Caki2 (cell line): ENCODE measurements at regions not wholly inside any gene's neighbourhood (a gene's known extent, or its start where the extent isn't known, plus 50 kb on each side); places are given as distances from the start of the nearest gene placed in this dataset.
"Not testable (repeated sequence)": the region's sequence is repeated elsewhere in the genome, so short reads cannot be mapped to it uniquely, and the experiment has no call there.

ENCODE experiments used
- DNase-seq: peaks from one replicate; pipeline ENCODE4 v3.0.0-alpha.2; 2015; ENCODE audit warnings: low read depth
- in situ Hi-C: cut with HindIII; loops from 2 replicates; pipeline ENCODE4 v1.10.0; 2016; ENCODE audit warnings: low sequenced_read_pairs, low pct_unique_long_range_greater_than_20kb, mixed read lengths

DNA sequence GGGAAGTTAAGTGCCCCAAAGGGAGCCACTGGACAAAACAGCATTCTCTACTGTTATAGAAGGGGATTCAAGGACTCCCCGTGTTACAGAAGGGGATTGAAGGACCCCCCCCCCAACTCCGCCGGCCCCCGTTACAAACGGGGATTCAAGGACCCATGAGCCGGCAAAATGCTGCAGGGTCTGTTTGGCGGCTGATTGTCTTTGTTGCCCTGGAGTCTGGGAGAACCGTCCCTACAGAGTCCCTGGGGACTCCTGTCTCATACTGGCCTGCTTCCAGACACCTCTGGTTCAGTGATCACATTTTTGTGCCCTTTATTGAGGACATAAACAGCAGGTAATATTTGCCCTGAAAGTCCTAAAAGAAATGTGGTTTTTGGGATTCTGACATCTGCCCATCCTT, 96.4 kb downstream of the SYF2 start:
- DNase-seq: no peak
- in situ Hi-C loops: no loop called here

DNA sequence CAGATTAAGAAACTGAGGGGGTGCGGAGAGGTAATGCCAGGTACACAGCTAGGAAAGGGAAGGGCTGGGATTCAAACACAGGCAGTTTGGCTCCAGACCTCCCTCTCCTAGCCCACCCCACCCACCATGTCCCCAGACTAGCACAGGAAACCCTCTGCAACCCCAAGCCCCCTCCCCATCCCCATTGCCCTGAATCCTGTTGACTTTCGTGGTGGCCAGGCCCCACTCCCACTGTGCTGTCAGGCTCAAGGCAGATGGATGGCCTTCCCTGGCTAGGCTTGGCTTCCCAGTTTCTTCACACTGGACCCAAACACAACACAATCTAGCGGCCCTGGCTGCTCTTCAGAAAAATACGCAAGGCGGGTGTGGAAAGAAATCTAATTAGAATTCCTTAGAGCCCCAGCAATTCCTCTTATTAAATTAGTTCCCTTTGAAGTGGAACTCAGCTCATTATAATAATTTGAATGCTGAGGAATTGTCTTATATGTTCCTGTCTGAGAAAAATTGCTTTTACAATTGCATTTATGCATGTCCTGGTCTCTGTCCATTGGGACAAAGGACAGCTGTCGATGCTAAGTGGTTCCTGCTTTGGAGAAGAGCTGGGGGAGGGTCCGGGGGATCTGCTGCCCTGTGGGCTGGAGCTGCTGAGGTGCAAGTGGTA, 97.4 kb downstream of the SYF2 start:
- in situ Hi-C loops: no loop called here
- no peak for DNase-seq

DNA sequence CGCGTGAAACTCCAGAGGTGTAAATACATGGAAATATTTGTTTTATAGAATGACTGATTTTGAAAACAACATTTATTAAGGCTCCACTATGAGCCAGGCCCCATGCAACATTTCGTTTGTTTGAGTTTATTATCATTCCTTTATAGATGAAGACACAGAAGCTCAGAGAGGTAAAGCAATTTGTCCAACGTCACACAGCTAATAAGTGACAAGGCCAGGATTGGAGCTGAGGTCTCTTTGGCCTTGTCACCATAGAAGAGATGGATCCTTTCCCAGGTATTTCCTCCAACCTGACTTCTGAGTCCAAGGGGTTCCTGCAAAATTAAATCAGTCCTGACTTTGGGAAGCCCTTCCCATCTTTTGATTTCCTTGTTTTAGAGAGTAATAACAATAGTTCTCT, 98.0 kb downstream of the SYF2 start:
- in situ Hi-C loops: no loop called here
- DNase-seq: no peak

DNA sequence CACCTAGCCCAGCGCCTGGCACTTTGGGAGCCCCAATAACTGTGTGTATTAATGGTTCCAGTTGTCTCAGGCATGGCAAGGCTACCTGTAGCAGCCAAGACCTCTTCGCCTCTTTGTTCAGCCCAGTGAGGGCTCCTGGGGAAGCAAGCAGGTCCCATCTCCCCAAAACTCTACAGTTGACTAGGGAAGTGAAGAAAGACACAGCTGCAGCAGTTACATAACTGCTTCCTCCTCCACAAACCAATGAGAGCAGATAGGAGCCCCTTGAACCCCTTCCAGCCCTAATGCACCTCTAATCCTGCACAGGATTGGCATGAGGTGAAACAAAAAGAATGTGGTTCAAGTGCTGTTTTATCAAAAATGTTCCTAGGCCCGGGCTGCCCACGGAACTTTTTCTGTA, 100.5 kb downstream of the SYF2 start:
- DNase-seq: no peak
- in situ Hi-C loops: no loop called here

DNA sequence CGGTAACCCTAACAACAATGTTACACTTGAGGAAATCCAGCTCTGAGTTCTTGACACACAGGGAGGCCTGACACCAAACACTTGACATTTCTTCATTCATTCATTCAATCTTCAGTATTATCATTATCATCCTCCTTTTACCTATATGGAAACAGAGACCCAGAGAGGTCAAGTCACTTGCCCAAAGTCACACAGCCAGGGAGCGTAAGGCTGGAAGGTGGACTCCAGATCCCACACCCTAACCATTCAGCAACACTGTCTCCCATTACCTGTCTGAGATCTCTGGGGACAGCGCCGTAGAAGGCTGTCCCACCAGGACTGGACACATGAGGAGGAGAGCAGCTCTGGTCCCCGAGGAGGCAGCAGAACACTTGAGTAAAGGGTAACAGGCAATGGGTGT, 101.4 kb downstream of the SYF2 start:
- in situ Hi-C loops: no loop called here
- DNase-seq: no peak

DNA sequence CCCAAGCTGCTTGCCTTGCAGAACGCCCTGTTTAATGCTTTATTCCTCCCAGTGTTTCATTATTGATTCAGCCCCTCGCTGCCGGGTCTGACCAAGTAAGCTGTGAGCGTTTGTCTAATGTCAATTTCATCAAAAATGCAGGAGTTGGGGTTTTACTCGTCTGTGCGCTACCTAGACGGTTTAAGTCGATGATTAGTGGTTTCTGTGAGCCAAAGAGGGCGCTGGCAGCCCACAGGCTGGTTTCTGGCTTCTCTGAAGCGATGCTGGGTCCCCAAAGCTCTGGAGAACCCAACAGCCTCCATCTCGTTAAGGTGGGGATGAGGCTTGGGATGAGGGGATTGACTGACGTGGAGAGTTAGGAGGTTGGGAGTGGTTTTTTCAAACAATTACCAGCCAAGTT, 102.9 kb downstream of the SYF2 start:
- in situ Hi-C loops: no loop called here
- no peak for DNase-seq

DNA sequence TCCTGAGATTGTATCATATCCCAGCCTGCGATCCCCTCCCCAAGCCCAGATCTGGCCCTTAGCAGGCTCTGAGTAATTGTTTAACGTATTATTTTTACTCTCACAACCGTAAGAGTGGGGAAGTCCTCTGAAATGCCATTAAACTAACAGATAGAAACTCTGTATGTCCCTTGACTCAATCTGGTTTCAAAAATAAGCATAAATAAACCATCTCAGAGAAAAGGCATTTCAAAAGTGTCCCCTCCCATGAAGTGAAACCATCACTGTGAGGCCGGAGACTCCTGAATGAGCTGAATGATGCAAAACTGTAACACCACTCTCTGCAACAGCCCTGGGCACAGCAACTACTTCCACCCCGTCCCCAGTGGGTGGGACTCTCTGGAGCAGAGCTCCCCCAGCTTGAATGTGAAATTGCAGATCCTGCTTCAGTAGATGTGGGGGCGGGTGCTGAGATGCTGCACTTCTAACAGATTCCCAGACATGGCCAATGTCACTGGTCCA, 104.1 kb downstream of the SYF2 start:
- in situ Hi-C loops: no loop called here

DNA sequence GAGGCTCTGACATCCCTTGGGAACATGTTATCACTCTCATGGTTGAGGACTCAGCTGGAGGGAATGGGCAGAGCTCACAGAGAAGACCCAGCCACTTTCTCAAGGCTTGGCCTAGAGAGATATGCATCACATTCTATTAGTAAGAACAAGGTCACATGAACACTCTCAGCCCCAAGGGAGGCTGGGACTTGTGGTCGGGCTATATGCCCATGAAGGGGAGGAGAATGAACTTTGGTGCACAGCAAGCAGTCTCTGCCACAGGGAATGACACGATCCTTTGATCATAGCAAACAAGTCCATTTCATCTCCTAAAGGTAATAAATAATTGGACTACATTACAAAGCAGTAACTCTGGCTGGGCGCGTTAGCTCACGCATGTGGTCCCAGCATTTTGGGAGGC, 105.7 kb downstream of the SYF2 start:
- DNase-seq: no peak
- in situ Hi-C loops: no loop called here

More for the DNA sequence above, 104.1 kb downstream of the SYF2 start:
- DNase-seq: no peak

DNA sequence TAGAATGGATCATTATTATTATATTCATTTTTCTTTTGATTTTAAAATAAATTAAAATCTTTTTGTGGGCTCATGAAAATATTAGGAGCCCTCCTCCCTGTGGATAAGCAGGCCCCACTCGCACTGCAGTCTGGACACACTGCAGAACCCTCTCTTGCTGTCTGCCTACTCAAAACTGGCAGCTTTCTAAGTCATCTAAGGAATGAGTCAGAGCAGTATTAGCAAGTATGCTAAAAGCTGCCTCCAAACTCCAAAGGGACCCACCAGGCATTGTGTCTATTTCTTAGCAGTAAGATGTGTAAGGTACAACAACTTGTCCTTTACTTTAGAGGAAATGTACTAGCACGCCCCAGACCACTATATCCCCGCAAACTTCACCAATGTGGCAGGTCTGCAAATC, 108.8 kb downstream of the SYF2 start:
- in situ Hi-C loops: no loop called here
- no peak for DNase-seq

DNA sequence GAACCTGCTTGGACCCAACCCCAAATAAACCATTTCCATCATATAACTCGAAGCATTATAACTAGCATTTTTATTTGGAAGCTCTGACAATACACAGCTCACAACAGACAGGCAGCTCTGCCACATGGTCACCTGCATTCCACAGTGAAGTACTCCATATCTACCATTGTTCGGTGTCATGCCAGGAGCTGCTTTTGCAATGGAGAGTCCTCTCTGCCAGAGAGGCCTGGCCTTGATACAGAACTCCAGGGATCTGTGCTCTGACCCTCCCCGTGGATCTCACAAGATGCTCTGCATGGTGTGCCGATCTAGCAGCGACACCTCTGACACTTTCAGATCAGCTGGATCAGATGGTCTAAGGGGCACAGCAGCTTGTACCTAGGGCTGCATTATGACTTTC, 109.6 kb downstream of the SYF2 start:
- DNase-seq: no peak
- in situ Hi-C loops: no loop called here

DNA sequence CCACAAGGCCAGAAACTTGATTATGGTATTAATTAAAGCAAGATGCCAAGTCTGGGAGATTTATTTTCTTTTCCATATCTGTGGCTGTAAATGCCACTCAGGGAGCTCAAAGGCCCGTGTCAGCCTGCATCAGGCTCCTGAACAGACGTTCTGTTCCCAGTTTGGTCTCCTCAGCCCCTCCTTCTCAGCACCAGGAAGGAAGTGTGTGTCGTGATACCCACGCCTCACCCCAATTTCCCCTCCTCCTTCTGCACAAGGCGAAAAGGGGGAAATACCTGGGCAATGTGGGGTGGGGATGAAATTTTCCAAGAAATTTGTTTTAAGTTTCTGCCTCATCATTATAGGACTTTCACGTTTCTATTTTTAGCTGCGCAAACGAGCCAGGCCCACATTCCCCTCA, 112.0 kb downstream of the SYF2 start:
- in situ Hi-C loops: no loop called here
- no peak for DNase-seq

DNA sequence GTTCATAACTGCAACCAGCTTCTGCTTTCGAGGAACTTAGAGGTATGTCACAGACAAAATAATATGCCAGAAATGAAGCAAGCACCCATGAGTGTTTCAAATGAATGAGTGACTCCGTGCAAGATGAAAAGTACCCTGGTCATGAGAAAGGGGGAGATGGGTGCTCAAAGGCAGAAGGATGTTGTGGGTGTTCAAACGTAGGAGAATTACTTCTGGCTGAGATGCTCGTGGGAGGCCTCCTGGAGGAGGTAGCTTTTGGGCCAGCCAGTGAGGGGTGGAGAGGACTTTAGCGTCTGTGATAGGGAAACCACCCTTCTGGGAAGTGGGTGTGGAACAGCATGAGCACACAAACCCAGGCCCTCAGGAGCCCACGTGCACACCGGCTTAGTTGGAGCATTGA, 113.8 kb downstream of the SYF2 start:
- in situ Hi-C loops: no loop called here
- no peak for DNase-seq

DNA sequence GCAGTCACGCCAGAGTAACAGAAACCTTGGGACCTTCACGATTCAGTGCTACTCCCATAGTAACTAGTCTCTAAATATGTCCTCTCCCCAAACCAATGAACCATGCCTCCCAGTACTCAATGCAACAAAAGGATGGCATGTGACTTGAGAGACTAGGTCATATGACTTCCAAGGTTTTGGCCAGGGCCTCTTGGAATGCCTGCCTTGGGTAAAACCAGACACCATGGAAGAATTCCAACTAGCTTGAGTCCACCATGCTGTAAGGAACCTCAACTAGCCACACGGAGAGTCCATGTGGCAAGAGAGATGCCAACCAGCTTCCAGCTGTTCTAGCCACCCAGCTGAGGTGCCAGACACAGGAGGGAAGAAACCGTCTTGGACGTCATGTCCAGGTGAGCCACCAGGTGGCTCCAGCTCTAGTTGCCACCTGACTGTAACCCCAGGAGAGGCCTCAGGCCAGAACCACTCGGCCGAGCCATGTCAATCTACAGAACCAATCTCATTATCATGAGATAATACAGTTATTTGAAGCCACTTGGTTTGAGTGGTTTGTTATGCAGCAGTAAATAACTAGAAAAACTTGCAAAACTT, 115.0 kb downstream of the SYF2 start:
- in situ Hi-C loops: no loop called here

DNA sequence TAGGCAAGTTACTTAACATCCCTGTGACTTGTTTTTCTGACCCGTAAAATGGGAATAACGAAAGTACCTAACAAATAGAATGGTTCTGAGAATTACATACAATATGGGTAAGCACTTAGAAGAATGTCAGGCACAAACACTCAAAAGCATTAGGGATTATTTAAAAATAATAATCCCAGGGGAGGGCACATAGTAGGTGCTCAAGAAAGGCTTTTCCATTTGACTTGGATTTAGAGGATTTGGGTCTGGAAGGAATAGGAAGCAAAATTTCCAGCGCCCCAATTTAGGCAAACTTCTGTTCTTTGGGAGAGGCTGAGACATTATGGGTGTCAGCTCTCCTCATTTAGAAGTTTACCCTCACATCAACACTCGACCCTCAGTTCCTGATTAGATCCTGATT, 115.5 kb downstream of the SYF2 start:
- DNase-seq: no peak
- in situ Hi-C loops: no loop called here

More for the DNA sequence above, 115.0 kb downstream of the SYF2 start:
- DNase-seq: no peak

DNA sequence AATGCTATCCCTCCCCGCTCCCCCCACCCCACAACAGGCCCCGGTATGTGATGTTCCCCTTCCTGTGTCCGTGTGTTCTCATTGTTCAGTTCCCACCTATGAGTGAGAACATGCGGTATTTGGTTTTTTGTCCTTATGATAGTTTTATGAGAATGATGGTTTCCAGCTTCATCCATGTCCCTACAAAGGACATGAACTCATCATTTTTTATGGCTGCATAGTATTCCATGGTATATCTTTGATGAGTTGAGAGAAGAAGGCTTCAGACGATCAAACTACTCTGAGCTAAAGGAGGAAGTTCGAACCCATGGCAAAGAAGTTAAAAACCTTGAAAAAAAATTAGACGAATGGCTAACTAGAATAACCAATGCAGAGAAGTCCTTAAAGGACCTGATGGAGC, 116.2 kb downstream of the SYF2 start:
- in situ Hi-C loops: not testable (repeated sequence)

DNA sequence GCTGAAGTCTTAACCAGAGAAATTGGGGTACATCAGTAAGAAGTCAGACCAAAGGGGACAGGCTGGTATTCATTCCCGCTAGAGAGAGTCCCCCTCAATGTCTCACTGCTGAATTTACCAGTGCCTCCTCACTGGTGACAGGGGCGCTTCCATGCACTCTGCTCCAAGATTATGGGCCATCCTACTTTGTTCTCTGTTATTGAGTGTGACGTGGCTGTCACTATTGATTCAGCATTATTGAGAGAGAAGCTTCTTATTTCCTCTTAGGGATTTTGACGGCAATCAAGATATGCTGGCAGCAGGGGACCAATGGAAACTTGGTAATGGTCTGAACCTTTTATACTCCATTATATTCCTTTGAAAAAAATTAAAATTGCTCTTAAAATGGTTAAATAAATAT, 118.6 kb downstream of the SYF2 start:
- no peak for DNase-seq
- in situ Hi-C loops: no loop called here

More for the DNA sequence above, 116.2 kb downstream of the SYF2 start:
- not testable (repeated sequence) for DNase-seq

DNA sequence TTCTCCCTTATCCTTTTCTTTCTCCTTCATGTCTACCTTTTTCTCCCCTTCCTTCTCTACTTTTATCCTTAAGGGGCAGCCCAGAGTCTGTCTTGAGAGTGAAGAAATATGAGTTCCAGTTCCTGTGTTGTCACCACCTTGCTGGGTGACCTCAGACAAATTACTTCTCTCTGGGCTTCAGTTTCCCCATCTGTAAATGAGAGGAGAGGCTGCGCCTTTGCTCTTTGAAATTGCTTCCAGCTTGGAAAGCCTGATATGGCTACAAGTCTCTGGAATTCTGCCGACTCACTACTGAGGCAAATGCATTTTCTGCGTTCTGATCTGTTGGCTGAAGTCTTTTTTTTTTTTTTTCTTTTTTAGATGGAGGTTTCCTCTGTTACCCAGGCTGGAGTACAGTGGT, 119.2 kb downstream of the SYF2 start:
- in situ Hi-C loops: no loop called here
- no peak for DNase-seq

DNA sequence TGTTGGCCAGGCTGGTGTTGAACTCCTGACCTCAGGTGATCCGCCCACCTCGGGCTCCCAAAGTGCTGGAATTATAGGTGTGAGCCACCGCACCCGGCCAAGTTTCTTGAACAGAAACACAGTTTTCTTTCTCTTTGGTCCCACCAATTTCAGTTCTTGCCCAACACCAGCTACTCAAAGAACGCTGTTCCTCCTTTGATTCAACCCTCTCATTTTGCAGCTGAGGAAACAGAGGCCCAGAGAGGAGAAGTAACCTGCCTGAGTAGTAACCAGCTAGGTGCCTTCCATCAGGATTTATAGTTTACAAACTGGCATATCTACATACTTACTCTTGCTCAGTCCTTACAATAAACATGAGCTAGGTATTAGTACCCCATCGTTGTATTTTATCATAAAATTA, 119.9 kb downstream of the SYF2 start:
- DNase-seq: no peak
- in situ Hi-C loops: no loop called here

DNA sequence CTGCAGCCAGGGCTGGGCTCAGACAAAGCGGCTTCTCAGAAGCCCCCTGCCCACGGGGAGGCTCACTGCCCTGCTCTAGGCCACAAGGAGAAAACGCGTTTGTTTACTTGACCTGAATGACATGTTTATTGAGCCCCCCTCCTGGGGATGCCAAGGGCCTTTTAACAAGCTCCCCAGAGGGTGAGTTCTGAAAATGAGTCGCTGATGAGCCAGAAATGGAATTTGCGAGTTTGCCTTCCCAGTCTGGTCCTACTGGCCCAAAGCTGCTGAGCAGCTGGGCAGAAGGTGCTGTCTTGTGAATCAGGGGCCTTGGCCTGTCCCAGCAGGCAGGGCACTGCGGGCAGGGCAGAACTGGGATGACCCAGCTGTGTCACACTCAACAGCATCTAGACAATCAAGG, 120.6 kb downstream of the SYF2 start:
- in situ Hi-C loops: no loop called here
- no peak for DNase-seq

DNA sequence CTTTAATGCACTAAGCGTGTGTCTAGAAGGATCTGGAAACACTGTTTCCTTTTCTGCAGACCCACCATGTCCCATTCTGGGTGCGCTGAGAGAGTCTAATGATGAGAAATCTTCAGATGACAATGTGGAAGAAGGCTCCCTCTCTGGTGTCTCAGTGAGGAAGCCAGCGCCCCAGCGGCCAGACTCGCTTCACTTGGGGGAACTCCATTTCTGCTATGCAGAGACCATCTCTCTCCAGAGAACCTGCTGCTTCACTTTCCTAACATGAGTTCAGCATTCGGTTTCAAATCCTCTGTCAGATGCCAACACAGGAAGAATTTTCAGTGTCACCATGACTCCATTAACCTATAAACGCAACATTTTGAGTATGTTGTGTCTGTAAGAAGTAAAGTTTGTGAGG, 121.8 kb downstream of the SYF2 start:
- DNase-seq: no peak
- in situ Hi-C loops: no loop called here
